Coronary artery (tissue), 2 donors: ENCODE measurements at regions not wholly inside any gene's neighbourhood (a gene's known extent, or its start where the extent isn't known, plus 50 kb on each side); places are given as distances from the start of the nearest gene placed in this dataset.

Source experiments
- DNase-seq: peaks from one replicate; pipeline ENCODE4 v3.0.0-alpha.2; 2017; ENCODE audit warnings: low spot score
- H3K27ac ChIP-seq, 2 donors: fragments of 200-600 bp; sonication (generic); one replicate each; pipeline ENCODE4 v1.5.1; 2016 to 2019
- H3K4me3 ChIP-seq: fragments of 200-600 bp; sonication (generic); 2 replicates; pipeline ENCODE4 v1.5.1; 2016; ENCODE audit warnings: mild to moderate bottlenecking, moderate library complexity
- CTCF ChIP-seq: fragments of 200-600 bp; sonication (generic); IDR thresholded peaks from one replicate; pipeline ENCODE4 v1.5.1; 2019; ENCODE audit warnings: antibody characterized with exemption

- Histone ChIP-seq H3K4me3 (peak overlapping the region; percentile 37), H3K27ac (peak overlapping the region; percentile 59 to 82)
- no peak for TF ChIP-seq CTCF
- DNase-seq: no peak
These were observed 396.8 kb downstream of the NUAK1 start for GRCh38 chr12:105741786-105742566.

- H3K27ac ChIP-seq: peak overlapping the region; percentile 59 to 82
These were observed 396.2 kb downstream of the NUAK1 start for GRCh38 chr12:105742567-105742874.

GRCh38 chr12:105744371-105745058 lies 394.2 kb downstream of the NUAK1 start:
- DNase-seq: no peak
- no peak overlapping the region for H3K4me3 ChIP-seq
- no peak overlapping the region for H3K27ac ChIP-seq
- no peak for TF ChIP-seq CTCF

More at GRCh38 chr12:105742567-105742874, 396.2 kb downstream of the NUAK1 start:
- no peak overlapping the region for H3K4me3 ChIP-seq
- no peak for DNase-seq
- TF ChIP-seq CTCF: no peak

- H3K27ac ChIP-seq: no peak overlapping the region
- H3K4me3 ChIP-seq: no peak overlapping the region
- DNase-seq: no peak
- no peak for TF ChIP-seq CTCF
These were observed 392.9 kb downstream of the NUAK1 start for GRCh38 chr12:105745811-105746210.

- TF ChIP-seq CTCF: no peak
- H3K27ac ChIP-seq: peak overlapping the region; percentile 46 to 83
These were observed 389.8 kb downstream of the NUAK1 start for GRCh38 chr12:105748806-105749600.

GRCh38 chr12:105750096-105750495 lies 388.7 kb downstream of the NUAK1 start:
- Histone ChIP-seq H3K4me3 (no peak overlapping the region), H3K27ac (peak overlapping the region; percentile 46 to 83)
- DNase-seq: no peak
- TF ChIP-seq CTCF: no peak

More at GRCh38 chr12:105748806-105749600, 389.8 kb downstream of the NUAK1 start:
- peak; percentile 83 for DNase-seq
- no peak overlapping the region for H3K4me3 ChIP-seq
